Activated CD8-positive, alpha-beta memory T cell treated with anti-CD3 and anti-CD28 coated beads, Interleukin-2, amount 50 U/mL, for 24 hours (primary cell): ENCODE measurements at regions not wholly inside any gene's neighbourhood (a gene's known extent, or its start where the extent isn't known, plus 50 kb on each side); places are given as distances from the start of the nearest gene placed in this dataset.

Source experiments
- DNase-seq: peaks from one replicate; pipeline ENCODE4 v3.0.0-alpha.2; 2020; ENCODE audit errors: extremely low read depth

- DNase-seq: no peak
Measured at GRCh38 chr18:51580580-51580979, 383.1 kb upstream of the MEX3C start.

DNA sequence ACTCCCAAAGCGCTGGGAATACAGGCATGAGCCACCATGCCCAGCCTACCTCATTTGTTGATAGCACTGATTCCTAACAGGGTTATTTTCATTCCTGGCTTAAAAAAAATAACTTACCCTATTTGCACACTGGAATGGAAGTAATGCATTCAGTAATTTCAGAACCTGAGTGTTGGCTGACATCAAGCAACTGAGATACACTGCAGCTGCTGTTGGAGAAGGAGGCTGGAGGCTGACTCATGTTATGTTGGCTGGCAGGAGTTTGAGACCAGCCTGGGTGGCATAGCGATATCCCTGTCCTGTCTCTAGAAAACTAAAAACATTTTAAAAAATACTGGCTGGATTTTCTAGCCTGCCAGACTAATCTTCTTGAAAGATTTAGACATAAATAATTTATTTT lies 385.1 kb upstream of the MEX3C start:
- no peak for DNase-seq

- DNase-seq: no peak
Measured at GRCh38 chr18:51588616-51589015, 391.1 kb upstream of the MEX3C start.

DNA sequence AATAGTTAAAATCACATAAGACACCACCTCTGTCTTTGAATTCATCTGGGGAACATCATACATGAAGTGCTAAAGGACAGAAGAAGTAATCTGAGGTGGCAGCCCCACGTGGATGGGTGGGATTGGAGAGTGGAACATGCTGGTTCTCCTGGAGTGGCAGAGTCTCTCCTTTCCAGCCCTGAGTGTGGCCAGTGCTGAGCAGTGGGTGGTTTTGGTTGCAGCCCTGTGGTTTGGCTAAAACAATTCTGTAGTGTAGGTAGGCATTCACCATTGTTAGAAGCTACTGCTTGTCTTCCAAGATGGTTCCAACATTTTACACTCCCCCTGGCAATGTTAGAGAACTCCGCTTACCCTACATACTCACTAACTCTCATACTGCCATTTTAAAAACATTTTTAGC lies 396.4 kb upstream of the MEX3C start:
- DNase-seq: no peak

GRCh38 chr18:51603111-51603510 lies 405.6 kb upstream of the MEX3C start:
- DNase-seq: no peak

DNA sequence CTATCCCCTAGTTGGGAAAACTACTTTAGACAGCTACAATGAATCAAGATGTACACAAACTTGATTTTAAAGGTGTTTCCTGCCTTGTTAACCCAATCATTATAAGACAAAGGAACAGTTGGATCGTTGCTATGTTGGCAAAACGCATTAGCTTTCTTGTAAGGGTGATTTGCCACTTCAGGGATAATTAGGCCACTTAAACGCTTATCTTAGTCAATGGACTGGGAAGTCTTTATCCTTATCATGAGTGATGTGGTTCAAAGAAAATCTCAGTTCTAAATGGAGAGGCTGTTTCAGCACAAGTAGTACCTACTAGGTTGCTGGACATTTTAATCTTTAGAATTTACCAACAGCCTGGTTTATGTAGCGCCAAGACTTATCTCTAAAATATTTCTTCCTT lies 406.1 kb upstream of the MEX3C start:
- no peak for DNase-seq

DNA sequence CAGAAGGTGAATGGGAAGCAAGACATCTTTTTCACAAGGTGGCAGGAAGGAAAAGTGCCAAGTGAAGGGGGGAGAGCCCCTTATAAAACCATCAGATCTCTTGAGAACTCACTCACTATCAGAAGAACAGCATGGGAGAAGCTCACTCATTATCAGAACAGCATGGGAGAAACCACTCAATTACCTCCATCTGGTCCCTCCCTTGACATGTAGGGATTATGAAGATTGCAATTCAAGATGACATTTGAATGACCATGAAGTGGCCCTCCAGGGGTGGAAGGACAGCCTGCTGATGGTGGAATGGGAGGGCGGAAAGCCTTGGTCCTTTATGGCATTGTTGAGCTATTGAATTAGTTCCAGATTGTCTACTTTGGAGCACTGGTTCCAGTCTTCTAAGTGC lies 413.0 kb upstream of the MEX3C start:
- DNase-seq: no peak

- no peak for DNase-seq
Measured at GRCh38 chr18:51611326-51611725, 413.8 kb upstream of the MEX3C start.

DNA sequence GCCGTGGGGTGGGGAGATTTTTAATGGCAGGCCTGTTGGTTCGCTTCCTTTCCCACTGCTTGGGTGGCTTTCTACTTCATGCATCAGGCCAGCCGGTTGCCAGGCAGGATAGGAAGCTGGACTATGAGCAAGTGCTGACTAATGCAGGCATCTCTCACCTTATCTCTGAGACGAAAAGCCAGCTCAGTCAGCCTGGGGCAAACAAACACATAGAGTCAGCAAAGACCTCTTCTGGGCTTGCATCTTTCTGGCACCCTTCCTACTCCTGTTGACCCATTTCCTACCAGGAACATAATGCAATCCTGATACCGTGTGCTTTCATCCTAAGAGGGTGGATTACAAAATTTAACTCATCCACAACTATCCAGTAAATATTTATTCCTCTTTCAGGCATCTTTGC lies 416.6 kb upstream of the MEX3C start:
- no peak for DNase-seq

DNA sequence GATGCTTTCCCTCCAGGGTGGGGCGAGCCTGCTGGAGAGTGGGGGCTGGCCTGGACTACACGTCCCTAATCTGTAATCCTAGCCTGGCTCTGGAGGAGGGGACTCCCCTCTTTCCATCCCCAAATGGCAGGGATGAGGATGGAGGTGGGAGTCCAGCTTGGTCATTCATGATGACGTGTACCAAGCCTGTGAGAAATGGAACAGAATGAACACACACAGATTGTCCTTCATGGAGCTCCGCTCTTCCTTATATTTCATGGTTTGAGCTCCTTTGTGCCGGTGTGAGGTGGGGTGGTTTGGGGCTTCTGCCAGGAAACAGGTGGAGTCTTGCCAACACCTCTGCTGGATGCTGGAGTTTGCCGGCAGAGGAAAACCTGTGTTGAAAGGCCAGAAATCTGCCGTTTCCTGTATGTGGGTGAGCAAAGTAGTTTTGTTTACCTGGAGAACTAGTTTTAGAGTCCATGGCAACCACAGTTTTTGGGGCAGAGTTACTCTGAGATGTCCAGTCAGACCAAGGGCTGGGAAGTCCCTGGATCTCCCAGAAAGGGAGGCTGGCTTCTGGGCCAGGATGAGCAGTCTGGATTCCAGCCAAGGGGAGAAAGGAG lies 417.6 kb upstream of the MEX3C start:
- no peak for DNase-seq

GRCh38 chr18:51617167-51617566 lies 419.7 kb upstream of the MEX3C start:
- DNase-seq: no peak

GRCh38 chr18:51617572-51618260 lies 420.2 kb upstream of the MEX3C start:
- DNase-seq: no peak

GRCh38 chr18:51619283-51619682 lies 421.8 kb upstream of the MEX3C start:
- DNase-seq: no peak

GRCh38 chr18:51621113-51621863 lies 423.8 kb upstream of the MEX3C start:
- DNase-seq: no peak

DNA sequence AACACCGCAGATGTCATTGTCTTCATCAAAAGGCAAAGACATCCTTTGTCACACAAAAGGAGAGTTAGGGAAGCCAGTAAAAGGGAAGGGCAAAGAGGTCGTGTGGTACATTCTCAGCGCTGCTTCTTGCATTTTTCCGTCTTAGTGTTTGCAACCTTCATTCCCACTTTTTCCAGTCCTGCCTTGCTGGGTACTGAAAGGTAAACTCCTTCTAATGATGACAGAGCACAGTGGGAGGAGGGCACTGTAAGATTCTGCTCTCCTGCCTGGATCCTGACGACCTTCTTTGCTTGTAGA lies 424.3 kb upstream of the MEX3C start:
- no peak for DNase-seq

GRCh38 chr18:51622702-51623101 lies 425.2 kb upstream of the MEX3C start:
- DNase-seq: no peak

DNA sequence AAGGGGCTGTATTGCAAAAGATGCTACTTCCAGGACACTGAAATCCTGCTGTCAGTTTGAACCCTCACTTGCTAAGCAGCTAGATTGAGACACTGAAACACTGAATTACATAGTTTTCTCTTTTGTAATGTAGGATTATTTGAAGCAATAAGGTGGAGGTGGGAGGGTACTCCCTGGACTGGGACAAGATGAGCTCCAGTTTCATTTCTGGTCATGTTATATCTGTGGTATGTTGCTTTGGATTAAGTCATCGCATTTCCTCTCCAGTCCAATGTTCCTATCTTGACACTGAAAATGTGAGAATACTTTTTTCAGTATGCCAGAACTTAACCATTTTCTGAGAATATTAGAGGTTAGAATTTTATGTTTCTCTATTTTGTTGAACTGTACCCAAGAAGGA lies 426.2 kb upstream of the MEX3C start:
- DNase-seq: no peak

GRCh38 chr18:51630706-51631105 lies 433.2 kb upstream of the MEX3C start:
- DNase-seq: no peak

- DNase-seq: no peak
Measured at GRCh38 chr18:51637881-51638280, 440.4 kb upstream of the MEX3C start.

- no peak for DNase-seq
Measured at GRCh38 chr18:51639541-51639940, 442.1 kb upstream of the MEX3C start.

DNA sequence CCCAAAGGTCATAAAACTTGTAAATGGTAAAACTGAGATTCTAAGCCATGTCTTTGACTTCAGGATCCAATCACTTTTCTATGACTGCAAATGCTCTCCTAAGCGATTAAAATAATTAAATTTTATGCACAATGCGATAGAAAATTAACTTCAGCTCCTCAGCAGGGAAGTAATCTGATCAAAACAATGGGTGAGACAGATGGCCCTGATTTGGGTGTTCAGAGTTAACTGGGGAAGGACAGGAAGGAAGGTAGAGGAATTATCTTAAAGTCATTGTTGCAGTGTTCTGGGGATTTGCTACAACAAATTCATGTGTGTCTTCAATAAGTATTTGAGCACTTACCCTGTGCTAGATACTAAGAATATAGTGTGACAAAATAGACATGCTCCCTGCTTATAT lies 446.0 kb upstream of the MEX3C start:
- DNase-seq: no peak

GRCh38 chr18:51645607-51646006 lies 448.1 kb upstream of the MEX3C start:
- DNase-seq: no peak

DNA sequence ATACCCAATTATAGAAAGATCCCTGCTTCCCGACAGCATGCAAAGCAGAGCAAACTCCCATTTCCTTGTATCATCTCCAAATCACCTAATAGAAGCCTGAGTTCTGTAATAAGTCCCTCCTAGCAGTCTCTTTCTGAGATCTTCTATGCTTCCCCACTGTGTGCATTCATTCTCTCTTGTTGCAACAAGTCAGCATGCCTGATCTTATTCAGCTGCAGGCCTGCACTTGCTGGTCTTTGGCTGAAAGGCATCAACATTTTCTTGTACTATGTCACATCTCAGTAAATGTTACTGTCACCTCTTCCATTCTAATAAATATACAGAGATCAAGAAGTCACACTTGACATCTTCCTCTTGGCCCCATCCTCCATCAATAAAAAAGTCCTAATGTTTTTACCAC lies 449.9 kb upstream of the MEX3C start:
- no peak for DNase-seq
